ENCODE measurements at regions not wholly inside any gene's neighbourhood (a gene's known extent, or its start where the extent isn't known, plus 50 kb on each side); places are given as distances from the start of the nearest gene placed in this dataset.

DNA sequence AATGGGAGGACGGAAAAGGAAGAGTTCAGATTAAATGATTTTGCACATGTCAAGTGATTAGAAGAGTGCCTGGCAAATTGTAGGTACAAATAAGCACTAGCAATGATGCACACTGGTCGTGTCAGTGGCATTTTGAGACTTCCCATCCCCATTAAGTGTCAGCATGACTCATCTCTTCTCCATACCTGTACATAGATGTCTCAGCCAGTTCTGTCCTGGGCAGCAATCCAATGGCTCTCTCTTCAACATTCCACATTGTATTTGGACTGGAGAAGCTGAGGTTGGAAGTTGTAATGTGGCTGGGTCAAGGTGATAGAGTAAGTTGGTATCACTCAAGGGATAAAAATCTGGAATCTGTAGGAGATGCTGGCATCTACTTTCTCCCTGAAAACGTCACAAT lies 742.7 kb downstream of the VRK1 start:
- DNase-seq = no peak

DNA sequence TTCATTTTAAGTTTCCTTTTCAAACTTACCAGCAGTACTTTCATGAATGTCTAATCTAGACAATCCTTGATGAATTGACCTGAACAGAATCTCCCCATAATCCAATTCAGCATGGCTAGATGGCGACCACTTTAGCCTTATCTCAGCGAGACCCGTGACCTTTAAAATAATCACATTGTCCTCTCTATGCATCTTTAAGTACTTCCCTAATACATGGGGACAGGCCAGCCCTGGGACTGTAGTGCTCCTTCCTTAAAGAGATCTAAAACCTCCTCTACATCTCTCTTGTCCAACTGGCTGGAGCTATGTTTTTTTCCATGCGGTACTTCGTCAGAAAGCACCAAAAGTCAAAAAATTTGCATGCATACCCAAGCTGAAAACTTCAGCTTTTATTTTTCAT lies 746.0 kb downstream of the VRK1 start:
- no peak for DNase-seq

DNA sequence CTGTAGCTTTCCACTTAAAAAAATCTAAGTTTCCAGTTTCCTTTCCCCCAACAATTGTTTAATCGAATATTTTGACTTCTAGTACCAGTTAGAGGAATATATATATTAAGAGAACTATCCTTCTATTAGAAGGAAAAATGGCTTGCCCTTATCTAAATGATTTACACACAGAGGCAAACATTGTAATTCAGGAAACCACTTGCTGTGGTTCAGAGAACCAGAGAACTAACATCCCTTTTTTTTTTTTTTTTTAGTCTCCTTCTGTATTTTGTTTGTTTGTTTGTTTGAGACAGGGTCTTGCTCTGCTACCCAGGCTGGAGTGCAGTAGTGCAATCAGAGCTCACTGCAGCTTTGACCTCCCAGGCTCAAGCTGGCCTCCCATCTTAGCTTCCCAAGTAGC lies 746.6 kb downstream of the VRK1 start:
- no peak for DNase-seq

DNA sequence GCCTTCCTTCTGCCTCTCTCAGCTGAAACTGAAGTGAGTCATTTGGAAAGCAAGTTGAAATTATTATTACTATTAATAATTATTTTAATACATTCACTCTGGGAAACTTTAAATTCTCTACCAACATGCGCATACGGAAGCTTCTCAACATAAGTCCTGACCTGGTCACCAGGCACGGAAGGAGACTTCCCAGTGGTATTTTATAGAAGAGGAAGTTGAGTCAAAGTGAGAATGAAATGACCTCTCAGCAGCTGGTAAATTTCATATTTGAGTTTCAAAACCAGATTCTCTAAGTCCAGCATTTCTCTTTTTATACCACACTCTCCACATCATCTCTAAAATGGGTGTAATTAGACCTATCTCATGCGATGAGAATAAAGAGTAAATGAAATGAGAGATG lies 747.4 kb downstream of the VRK1 start:
- DNase-seq = no peak

DNA sequence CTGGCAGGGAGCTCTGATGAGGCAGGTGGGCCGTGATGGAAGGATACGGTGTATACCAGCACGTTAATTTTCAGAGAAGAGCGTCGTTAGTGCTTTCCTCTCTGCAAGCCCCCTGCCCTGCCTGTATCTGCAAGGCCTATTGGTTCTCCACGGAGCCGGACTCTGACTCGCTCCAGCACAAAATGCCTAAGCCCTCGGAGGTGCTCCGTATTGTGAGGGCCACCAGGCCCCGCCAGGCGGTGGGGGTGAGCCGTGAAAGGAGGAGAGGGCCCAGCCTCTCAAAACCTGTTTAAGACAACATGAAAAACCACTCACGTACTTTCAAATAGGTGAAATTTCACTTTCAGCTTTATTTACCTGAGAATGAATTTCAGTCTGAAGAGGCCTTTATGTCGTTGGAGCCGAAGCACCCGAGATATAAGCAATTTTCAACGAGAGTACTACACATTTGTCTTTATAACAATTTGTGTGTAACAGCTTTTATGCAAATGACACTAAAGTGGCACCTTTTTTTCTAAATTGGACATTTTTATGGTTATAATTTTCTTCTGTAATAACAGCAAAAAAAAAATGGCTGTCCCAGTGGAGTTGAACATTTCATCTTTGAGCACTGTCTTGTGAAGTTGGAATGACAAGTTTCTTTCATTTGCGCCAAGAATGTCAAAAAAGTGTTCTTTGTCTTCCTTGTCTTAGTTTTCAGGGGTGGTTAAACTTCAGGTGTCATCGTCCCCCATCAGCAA lies 749.5 kb downstream of the VRK1 start:
- DNase-seq = no peak

DNA sequence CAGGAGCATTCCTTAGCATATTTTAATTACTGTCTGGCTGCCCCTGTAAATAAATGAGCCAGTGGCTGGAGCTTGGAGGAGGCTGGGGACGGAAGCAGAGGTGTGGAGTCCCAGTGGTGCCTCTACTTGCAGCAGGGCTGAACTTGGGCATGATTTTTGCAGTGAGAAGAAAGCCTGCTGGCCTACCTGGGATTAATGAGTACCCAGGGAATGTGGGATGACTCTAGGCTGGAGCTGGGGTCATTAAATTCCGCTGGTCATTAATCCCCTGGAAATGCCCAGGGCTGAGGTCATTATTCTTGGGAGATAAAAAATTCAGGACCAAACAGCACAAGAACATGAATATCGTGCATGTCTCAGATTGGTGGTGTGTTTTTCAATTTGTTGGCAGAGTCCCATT lies 753.3 kb downstream of the VRK1 start:
- no peak for DNase-seq

DNA sequence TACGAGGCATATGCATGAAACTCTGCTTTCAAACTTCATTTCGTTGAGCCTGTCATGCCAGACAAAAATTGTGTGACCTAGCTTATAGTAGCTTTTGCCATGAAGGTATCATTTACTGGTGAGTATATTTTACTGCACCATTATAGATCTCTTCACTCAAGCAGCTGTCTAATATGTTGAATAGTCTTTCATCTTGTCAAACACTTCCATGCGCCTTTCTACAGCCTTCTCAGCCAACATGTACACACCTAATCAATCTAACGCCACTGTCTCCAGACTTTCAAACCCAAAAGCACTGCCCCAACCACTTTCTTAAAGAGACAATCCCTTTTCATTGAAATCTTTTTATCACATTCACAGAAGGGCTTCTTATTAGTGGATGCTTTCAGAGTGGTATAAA lies 757.4 kb downstream of the VRK1 start:
- DNase-seq = no peak

DNA sequence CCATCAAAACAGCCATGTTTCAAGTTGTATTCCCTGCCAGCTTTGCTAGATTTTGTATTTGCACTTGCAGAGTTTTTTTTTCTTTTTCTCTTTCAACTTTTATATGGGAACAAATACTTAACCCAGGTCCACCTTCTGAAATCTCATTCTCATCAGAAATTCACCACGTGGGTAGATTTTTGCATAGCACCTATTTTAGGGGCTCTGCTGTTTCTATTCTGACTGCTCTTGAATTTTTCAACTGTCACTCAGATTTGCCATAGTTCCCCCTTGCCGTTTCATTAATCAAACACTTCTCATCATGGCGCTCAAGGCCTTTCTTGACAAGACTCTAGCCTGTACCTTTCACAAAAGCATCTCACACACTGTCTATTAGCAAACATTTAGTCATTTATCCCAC lies 767.2 kb downstream of the VRK1 start:
- DNase-seq = no peak

DNA sequence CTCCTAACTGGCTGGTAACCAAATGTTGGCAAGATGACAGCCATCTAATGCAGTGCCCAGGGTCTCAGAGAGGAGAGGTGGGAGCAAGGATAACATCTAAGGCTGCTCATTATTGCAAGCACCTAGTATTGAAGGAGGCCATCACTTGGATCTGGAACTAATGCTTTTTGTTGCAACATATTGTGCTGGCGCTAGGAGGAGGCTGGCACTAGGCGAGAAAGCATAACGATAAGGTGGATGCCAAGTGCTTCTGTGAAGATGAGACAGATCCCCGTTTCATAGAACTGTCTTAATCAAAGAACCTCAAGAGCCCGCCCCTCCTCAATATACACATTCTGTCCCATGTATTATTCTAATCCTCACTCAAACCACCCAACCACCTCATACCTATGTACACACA lies 774.0 kb downstream of the VRK1 start:
- DNase-seq = no peak

DNA sequence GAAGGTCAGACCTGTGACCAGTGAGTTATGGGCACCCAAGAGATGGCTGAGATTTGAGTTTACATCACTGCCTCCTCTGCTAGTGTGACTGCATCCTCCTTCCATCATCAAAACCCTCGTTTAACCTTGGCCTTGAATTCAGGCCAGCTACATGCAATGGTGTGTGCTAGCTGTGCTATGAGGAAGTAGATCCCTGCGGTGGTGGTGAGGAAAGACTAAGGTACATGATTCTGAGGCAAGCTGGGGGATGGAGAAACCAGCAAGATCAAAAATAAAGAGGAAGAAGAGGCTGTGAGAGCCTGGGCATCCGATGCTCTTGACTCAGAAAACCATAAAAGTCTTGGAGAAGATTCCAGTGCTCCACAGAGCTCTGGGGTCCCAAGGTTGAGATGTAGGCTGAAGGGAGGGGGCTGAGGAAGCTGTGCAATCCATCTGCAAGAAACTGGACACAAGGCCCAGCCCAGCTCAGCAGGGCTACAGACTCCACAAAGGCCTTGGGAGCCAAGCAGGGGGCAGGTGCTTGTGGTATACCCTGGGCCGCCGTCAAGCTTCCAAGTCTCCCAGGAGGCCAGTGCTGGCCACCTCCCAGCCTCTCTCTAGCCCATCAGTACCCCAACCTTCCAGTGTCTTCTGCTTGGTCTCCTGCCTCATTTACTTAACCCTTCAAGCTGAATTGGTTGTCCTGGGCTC lies 774.8 kb downstream of the VRK1 start:
- DNase-seq = no peak

DNA sequence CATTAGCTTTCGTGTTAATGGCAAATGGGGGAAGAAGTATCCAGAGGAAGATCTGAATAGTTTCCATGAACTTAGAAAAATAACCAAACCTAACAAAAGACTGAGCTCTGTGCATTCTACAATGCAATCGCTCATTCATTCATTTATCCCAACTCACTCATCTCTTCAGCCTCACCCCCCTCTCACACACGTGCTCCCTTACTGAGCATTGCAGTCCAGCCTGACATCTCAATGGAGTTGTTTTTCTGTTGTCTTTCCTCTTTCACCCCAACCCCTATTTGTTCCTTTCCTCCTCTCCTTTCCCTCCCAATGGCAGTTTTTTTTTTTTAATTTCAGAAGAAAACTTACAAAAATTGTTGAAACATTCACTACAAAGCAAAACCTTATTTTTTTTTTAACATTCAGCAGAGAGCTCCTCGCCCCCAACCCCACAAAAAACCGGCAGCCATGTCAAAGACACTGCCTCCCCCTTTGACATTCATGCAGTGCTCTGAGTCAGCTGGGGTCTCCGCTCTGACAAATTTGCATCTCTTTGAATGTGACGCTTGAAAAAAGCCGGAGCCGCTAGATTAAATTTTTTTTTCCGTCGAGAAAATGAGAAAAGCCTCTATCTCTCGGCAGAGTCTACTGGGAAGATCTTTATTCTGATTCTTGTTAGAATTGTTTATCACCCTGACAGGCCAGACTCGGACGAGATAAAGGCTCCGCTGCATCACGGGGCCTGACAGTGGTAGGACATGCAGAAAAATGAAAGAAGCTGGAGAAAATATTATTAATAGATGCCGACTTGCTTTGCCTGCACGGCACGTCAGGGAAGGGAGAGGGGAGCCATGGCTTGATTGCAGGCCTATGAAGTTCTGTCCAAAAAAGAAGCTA lies 775.6 kb downstream of the VRK1 start:
- DNase-seq = no peak

DNA sequence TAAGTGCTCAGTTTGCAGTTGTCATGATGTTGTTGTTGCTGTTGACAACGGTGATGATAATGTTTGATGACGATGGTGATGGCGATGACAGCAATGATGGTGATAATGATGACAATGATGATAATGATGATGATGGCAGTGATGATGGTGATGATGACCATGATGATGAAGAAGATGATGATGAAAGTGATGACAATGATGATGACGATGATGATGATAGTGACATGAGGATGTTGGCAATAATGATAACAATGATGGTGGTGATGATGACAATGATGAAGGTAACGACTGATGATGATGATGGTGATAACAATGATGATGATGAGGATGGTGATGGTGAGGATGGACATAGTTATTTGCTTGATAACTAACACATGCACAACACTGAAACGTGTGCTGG lies 778.5 kb downstream of the VRK1 start:
- no peak for DNase-seq

DNA sequence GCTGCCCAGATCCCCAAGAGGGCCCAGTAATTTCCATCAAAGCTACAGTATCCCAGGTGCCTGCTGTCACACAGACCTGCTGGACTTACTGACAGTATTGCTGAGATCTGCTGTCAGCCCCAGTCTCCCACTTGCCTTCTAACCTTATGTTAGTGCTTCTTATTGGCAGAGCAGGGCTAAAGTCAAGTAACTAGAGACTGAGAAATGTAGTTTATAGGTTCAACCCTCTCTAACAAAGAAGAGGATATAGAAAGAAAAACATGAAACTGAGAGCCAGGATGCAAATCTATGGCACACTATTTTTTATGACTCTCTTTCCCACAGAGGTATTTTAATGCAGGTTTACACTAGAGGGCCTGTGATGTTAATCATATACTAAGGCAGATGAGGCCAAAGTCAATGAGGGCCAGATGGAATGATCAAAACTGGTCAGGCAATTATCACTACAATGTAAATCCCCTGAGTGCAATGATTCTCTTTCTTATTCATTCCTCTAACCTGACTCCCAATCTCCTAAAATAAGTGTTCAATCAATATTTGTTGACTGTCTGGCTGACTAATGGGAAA lies 781.9 kb downstream of the VRK1 start:
- no peak for DNase-seq

DNA sequence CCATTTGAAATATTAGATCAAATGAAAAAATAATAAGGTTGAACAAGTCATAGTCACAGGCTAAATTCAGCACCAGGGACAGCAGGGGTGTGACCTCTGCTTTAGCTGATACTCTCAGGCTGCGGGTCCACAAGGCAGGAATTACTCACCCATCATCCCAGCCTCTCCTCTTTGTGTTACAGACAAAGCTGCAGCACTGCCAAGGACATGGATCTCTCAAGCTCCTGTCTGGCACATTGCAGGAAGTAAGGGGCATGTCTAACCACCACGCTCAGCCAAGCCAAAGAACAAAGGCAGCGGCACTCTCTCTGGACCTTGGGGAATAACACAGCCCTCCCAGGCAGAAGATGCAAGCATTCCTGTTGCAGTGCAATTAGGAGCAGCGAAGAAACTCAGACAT lies 783.8 kb downstream of the VRK1 start:
- DNase-seq = no peak

DNA sequence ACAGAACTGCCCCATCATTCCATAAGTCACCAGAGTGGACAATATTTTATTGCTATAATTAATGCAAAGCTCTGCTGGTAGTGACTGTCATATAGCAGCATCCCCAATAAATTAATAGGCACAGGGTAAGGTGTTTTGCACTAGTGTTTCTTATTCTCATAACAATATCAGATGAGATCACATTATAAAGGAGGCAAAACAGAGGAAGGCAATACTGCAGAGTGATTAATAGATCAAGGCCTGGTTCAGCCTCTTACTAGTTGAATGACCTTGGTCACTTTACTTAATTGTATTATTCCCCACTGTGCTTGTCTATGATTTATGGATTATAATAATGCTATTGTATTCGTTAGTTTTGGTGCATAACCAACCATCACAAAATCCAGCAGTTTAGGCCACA lies 784.8 kb downstream of the VRK1 start:
- no peak for DNase-seq

DNA sequence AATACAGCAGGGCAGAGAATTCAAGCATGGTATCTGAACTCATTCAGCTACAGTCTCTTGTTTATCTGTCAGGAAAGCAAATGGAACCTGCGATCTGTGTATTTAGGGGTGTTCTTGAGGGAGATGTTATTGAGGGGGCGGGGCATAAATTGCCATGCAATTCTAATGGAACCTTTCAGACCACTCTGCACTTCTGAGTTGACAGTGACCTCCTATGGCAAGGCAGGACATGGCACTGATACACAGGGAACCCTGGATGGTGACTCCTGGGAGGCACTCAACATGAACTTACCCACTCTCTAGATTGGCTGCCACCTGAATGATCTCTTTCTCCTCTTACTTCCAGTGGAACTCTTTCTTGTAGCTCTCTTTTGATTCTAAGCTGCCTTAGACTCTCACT lies 787.3 kb downstream of the VRK1 start:
- no peak for DNase-seq

DNA sequence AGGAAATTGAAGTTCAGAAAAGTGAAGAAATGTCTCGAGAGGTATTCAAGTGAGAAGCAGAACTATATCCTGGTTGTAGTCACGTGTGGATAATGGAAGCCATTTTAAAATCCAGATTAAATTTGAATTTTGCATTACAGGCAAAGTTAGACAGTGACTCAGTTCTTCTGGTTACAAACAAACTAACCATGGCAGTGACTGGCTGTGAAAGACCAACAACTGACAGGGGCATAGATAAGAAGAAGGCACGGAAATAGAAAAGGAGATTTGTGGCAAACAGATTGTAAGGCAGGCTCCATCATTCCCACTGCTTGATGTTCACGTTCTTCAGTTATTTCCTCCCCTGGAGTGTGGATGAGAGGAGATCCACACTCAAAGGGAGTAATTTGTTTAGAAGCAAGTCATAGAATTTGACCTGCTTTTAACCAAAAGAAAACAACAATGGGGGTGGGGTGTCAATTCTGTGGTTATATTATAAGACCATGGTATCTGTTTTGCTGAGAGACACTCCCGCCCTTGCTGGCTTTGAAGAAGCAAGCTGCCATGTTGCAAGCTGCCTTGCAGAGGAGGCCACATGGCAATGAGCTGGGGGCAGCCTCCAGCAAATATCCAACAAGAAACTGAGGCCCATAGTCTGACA lies 795.3 kb downstream of the VRK1 start:
- DNase-seq = no peak

DNA sequence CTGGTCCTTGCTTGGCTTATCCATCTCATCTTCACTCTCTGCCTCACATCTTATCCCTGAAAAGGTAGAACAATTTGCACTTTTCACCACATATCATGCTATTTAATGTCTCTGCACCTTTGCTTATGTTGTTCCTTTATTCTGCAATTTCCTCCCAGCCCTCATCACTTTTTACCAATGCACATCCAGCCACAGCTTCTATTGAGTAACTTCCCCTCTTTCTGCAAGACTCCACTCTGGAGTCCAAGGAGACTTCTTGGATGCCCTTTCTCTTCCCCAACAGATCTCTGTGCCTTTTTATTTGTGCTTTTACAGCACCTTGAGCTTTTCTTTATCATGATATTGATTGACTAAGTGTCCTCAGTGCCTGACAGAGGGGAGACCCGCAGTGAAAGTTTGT lies 797.1 kb downstream of the VRK1 start:
- DNase-seq = no peak

DNA sequence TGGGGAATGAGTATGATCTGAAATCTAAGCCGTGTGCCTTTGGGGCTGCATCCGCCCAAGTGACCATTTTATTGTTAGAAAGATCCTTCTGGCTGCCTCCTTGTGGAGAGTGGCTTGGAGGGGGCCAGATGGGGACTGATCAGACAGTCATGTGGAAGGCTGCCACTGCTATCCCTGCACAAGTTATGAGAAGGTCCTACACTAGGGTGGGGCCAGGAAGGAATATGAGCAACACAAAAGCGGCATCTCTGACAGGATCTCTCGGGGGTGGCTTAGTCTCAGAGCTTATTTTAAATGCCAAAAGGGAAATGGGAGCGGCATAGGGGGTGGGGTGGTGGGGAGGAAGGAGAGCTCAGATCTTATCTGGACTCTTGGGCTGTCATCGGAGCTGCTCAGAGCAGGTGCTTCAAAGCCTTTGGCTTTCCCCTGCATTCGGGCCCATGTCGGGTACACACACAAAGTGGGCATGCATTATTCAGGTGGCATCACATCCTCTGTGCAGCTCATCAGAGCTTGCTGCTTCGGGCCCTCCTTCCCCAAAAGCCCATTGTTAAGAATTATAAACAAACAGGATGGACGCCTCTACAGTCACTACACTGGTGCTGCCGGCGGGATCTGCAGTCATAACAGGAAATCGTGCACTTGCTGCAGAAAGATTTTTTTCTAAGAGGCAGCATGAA lies 805.4 kb downstream of the VRK1 start:
- no peak for DNase-seq

DNA sequence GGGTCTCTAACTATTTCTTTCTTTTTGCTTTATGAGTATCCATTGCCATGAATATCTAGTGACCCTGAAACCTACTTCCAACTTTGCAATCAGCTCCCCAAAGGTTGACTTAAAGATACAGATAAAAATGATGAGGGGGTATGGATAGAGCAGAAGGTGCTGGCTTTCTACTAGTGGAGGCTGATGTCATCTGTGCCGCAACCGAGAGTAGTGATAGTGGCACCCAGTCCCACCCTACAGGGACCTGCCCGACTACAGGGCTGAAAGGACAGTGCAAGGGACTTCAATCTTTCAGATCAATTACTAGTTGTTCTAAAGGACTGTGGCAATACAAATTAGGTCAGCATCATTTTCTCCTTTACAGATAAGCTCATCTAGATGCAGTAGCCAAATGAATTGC lies 806.0 kb downstream of the VRK1 start:
- no peak for DNase-seq

DNA sequence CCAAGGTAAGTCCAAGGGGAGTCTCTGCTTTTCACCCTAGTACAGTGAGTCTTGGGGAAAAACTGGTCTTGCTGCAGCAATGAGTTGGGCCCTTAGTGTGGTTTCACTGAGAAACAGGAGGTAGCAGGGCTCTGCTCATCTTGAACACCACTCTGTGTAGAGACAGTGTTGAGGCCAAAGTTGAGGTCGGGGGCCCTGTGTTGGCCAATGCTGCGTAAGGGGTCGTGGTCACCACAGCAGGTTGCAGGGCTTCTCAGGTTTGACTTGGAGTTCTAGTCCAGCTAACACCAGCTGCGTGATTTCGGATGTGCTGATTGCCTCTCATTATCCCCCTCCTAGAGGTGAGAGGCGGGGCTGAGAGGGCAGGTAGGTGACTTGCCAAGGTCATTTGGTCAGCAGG lies 807.5 kb downstream of the VRK1 start:
- DNase-seq = no peak

DNA sequence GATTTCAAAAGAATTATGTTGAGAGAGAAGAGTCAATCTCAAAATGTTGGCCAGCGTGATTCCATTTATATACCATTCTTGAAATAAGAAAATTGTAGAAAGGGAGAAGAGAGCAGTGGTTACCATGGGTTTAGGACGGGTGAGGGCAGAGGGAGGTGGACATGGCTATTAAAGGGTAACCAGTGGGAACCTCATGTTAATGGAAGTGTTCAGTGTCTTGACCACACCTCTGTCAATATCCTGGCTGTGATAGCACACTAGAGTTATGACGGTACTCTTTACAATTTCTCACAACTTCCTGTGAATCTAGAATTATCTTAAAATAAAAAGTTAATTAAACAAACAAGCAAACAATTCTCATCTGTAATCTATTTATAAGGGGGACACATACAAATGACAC lies 821.2 kb downstream of the VRK1 start:
- DNase-seq = no peak

All from RPMI8226 (cell line).